Neural cell (in vitro differentiated cells): ENCODE measurements at regions not wholly inside any gene's neighbourhood (a gene's known extent, or its start where the extent isn't known, plus 50 kb on each side); places are given as distances from the start of the nearest gene placed in this dataset.

Experiments
- EP300 ChIP-seq: fragments of 450-650 bp; conservative IDR thresholded peaks from 2 replicates; pipeline ENCODE4 v1.6.1; 2014; ENCODE audit warnings: antibody characterized with exemption, mild to moderate bottlenecking, moderate library complexity; ENCODE audit not compliant: poor library complexity, severe bottlenecking
- EZH2 ChIP-seq: fragments of 200-600, 300-800 bp; shearing (Covaris generic), sonication (generic); IDR thresholded peaks from 2 replicates; pipeline ENCODE4 v1.6.1; 2014; ENCODE audit warnings: antibody characterized with exemption, low read length, borderline replicate concordance, mild to moderate bottlenecking; ENCODE audit not compliant: insufficient read depth, poor library complexity, severe bottlenecking
- TF ChIP-seq, protein P1 (sequence below): fragments of 450-650 bp; IDR thresholded peaks from 2 replicates; pipeline ENCODE4 v1.5.1; 2014; ENCODE audit warnings: antibody characterized with exemption, mild to moderate bottlenecking, moderate library complexity; ENCODE audit not compliant: poor library complexity, severe bottlenecking

DNA sequence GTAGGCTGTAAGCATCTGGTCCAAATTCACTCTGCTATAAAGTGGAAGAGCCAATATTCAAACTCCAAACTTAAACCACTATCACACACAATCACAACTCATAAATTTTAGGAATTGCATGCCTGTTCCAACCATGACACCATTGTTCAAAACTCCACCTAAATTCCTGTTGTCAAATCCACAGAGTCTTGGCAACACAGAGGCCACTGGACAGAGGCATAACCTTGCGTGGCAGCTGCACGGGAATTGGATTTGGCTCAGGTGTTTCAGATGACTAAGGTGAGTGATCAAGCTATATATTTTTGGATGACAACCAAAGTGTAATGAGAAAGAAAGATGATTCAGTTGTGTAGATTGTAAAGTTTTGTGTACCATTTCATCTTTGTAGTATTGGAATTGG lies 422.7 kb upstream of the TNP1 start:
- TF ChIP-seq, protein P1, sequence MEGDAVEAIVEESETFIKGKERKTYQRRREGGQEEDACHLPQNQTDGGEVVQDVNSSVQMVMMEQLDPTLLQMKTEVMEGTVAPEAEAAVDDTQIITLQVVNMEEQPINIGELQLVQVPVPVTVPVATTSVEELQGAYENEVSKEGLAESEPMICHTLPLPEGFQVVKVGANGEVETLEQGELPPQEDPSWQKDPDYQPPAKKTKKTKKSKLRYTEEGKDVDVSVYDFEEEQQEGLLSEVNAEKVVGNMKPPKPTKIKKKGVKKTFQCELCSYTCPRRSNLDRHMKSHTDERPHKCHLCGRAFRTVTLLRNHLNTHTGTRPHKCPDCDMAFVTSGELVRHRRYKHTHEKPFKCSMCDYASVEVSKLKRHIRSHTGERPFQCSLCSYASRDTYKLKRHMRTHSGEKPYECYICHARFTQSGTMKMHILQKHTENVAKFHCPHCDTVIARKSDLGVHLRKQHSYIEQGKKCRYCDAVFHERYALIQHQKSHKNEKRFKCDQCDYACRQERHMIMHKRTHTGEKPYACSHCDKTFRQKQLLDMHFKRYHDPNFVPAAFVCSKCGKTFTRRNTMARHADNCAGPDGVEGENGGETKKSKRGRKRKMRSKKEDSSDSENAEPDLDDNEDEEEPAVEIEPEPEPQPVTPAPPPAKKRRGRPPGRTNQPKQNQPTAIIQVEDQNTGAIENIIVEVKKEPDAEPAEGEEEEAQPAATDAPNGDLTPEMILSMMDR, result no peak
- TF ChIP-seq EP300 (no peak), EZH2 (no peak)
